ENCODE measurements at regions not wholly inside any gene's neighbourhood (a gene's known extent, or its start where the extent isn't known, plus 50 kb on each side); places are given as distances from the start of the nearest gene placed in this dataset.

DNA sequence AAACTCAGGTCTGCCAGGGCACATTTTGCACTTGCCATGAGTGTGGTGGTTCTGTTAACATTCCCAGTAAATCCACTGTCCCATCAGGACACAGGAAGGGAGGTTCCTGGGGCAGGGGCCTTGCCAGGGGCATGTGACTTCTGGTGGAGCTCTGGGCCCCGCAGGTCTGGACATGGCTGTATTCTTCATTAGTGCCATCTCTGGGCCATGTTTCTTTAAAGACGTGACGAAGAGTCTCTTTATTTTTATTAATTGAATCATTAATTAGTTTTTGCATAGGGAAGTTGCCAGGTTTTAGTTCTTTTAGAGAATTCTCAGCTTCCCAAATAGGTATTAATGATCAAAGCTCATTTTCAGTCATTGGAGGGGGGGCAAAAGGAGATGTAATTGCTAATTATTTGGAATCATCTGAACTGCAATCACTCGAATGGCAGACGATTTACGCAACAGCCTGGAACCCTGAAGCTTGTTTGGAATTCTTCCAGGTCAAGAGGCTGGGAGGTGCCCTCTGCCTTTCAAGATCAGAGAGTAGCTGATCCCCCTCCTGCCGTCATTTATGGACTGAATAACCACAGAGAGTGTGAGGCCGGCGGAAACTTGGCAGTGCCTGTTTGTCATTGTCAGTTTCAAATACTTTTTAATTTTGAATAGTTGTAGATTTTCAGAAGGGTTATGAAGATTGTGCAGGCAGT is 106.2 kb downstream of the RTP5 start:
- TF ChIP-seq, protein P1, sequence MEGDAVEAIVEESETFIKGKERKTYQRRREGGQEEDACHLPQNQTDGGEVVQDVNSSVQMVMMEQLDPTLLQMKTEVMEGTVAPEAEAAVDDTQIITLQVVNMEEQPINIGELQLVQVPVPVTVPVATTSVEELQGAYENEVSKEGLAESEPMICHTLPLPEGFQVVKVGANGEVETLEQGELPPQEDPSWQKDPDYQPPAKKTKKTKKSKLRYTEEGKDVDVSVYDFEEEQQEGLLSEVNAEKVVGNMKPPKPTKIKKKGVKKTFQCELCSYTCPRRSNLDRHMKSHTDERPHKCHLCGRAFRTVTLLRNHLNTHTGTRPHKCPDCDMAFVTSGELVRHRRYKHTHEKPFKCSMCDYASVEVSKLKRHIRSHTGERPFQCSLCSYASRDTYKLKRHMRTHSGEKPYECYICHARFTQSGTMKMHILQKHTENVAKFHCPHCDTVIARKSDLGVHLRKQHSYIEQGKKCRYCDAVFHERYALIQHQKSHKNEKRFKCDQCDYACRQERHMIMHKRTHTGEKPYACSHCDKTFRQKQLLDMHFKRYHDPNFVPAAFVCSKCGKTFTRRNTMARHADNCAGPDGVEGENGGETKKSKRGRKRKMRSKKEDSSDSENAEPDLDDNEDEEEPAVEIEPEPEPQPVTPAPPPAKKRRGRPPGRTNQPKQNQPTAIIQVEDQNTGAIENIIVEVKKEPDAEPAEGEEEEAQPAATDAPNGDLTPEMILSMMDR (IDR thresholded peaks at IDR 0.05; ENCODE audit: insufficient read depth, low read depth, low read length) = no peak
- CTCF ChIA-PET = interaction anchor here (1.0 kb wide), 1 partner anchor 25 kb away, joined by 3 read pairs; no protein-coding TSS in a partner anchor
- POLR2A ChIA-PET = no interaction called here
- no peak for DNase-seq (ENCODE audit: low read depth)
- no peaks in the 10 kb centered on the region for H3K36me3 ChIP-seq (ENCODE audit: control insufficient read depth, insufficient read depth, low read length)
- H3K4me3 ChIP-seq (ENCODE audit: low read depth, low read length) = no peak overlapping the region
- no peaks in the 10 kb centered on the region for H3K27me3 ChIP-seq (ENCODE audit: control insufficient read depth, insufficient read depth, low read length)

DNA sequence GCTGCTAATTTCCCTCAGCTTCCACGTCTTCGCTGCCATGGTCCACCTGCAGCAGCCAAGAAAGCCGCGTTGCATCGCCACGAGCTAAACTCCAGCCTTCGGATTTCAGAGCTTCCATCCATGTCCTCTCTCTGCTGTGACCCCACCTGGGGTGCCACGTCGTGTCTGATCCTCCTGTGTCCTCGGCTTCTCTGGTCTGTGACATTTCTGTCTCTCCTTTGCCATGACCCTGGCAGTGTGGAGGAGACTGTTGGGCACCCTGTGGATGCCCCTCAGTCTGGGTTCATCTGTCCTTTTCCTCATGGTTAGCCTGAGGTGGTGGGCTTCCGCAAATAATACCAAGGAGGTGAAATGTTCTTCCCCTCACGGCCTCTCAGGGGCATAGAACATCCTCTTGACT is 106.8 kb downstream of the RTP5 start:
- Histone ChIP-seq H3K36me3 (ENCODE audit: control insufficient read depth, insufficient read depth, low read length) (no peaks in the 10 kb centered on the region), H3K4me3 (ENCODE audit: low read depth, low read length) (no peak overlapping the region), H3K27me3 (ENCODE audit: control insufficient read depth, insufficient read depth, low read length) (no peaks in the 10 kb centered on the region)
- ChIA-PET POLR2A (no interaction called here), CTCF (interaction anchor here (1.0 kb wide), 1 partner anchor 26 kb away, joined by 3 read pairs; no protein-coding TSS in a partner anchor)
- DNase-seq (ENCODE audit: low read depth) = no peak
- TF ChIP-seq, protein P1 (IDR thresholded peaks at IDR 0.05; ENCODE audit: insufficient read depth, low read depth, low read length) = no peak

DNA sequence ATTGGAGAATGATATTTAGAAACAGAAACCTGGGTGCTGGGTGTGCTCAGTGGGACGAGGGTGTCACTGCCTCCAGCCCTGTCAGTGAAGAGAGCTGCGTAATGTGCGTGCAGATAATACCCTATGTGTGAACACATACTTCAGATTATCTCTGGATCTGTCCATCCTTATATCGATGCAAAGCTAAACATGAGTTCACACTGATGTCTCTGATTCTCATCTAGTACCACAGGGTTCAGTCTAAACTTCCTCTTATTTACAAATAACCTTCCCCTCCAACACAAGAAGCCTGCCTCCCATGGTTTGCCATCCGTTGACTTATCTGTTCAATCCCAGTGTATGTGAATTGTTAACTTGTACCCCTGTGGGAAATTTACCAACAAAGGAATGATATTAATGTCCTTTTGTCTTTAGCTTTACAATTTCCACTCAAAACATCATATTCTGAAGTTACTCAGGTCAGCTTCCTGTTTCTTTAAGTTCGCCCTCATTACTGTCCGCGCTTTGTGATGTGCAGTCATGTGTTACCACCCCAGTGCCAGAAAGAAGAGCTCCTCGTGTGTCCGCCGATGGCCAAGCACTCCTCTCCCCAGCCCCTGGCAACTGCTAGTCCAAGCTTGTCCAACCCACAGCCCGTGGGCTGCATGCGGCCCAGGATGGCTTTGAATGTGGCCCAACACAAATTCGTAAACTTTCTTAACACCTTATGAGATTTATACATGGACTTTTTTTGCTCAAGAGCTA is 108.2 kb downstream of the RTP5 start:
- ChIA-PET POLR2A (no interaction called here), CTCF (interaction anchor here (1.0 kb wide), 1 partner anchor 11 kb away, joined by 3 read pairs; no protein-coding TSS in a partner anchor)
- Histone ChIP-seq H3K36me3 (ENCODE audit: control insufficient read depth, insufficient read depth, low read length) (no peaks in the 10 kb centered on the region), H3K4me3 (ENCODE audit: low read depth, low read length) (no peak overlapping the region), H3K27me3 (ENCODE audit: control insufficient read depth, insufficient read depth, low read length) (no peaks in the 10 kb centered on the region)
- TF ChIP-seq, protein P1 (IDR thresholded peaks at IDR 0.05; ENCODE audit: insufficient read depth, low read depth, low read length) = no peak
- DNase-seq (ENCODE audit: low read depth) = no peak

DNA sequence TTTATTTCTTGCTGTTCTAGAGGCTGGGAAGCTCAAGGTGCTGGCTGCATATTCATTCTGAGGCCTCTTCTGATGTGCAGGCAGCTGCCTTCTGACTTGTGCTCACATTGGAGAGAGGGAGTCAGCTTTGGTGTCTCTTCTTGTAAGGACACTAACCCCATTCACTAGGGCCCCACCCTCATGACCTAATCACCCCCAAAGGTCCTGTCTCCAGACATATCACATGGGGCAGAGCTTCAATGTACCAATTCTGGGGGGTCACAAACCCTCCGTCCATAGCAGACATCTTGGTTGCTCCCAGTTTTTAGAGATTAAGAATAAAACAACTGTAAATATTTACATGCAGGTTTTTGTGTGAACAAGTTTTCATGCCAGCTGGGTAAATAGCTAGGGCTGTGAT is 109.1 kb downstream of the RTP5 start:
- CTCF ChIA-PET = interaction anchor here (1.0 kb wide), 2 partner anchors 12 to 28 kb away, joined by 3 to 4 read pairs; no protein-coding TSS in a partner anchor

GRCh38 chr2:241980193-241980592 is 110.7 kb downstream of the RTP5 start:
- no peak overlapping the region for H3K4me3 ChIP-seq (ENCODE audit: low read depth, low read length)
- ChIA-PET CTCF (interaction anchor here (1.0 kb wide), 1 partner anchor 9 kb away, joined by 3 read pairs; no protein-coding TSS in a partner anchor), POLR2A (no interaction called here)
- TF ChIP-seq, protein P1 (IDR thresholded peaks at IDR 0.05; ENCODE audit: insufficient read depth, low read depth, low read length) = no peak
- H3K36me3 ChIP-seq (ENCODE audit: control insufficient read depth, insufficient read depth, low read length) = no peaks in the 10 kb centered on the region
- no peaks in the 10 kb centered on the region for H3K27me3 ChIP-seq (ENCODE audit: control insufficient read depth, insufficient read depth, low read length)
- DNase-seq (ENCODE audit: low read depth) = no peak

More for the DNA sequence above, 109.1 kb downstream of the RTP5 start:
- POLR2A ChIA-PET = no interaction called here
- TF ChIP-seq, protein P1 (IDR thresholded peaks at IDR 0.05; ENCODE audit: insufficient read depth, low read depth, low read length) = no peak
- no peaks in the 10 kb centered on the region for H3K36me3 ChIP-seq (ENCODE audit: control insufficient read depth, insufficient read depth, low read length)
- DNase-seq (ENCODE audit: low read depth) = no peak
- H3K27me3 ChIP-seq (ENCODE audit: control insufficient read depth, insufficient read depth, low read length) = no peaks in the 10 kb centered on the region
- no peak overlapping the region for H3K4me3 ChIP-seq (ENCODE audit: low read depth, low read length)

Data from BJ (cell line).